ENCODE measurements at regions not wholly inside any gene's neighbourhood (a gene's known extent, or its start where the extent isn't known, plus 50 kb on each side); places are given as distances from the start of the nearest gene placed in this dataset.

DNA sequence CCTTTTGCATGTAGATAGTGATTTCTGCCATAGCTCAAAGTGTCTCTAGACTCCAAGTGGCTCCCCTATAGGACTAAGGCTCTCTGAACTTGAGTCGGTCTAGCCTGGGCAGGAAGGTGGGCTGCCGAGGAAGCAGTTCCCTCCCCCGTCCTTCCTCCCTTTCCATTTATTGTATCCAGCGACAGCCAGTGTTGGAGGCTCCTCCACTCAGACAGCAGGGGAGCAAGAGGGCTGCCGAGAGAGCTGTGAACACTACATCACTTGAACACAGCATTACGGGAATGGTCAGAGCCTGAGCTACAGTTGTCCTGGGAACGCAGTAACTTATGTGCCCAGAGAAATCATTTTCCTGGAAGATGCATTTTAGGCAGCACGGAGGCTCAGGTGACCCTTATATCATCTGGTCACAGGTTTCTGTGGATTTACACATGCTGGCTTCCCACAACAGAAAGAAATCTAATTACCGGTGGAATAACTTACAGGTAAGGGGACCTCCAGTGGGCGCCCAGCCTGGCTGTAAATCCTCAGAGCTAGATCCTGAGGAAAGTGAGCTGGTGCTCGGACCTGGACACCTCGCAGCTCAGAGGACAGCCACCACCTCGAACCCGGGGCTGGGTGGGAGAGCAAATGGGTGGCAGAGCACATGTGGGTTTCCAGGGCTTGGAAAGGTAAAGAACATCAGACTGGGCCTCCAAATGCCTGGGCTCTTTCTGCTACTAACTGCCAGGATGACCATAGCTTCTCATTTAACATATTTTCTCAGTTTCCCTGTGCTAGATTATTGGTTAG lies 197.1 kb downstream of the UACA start:
- Histone ChIP-seq H3K4me3 (replicated peaks; ENCODE audit: insufficient read depth, low read length) (no peak overlapping the region), H3K27me3 (ENCODE audit: insufficient read depth, poor library complexity, severe bottlenecking) (no peaks in the 10 kb centered on the region), H3K27ac (replicated peaks) (no peak overlapping the region)
- TF ChIP-seq, protein P1, sequence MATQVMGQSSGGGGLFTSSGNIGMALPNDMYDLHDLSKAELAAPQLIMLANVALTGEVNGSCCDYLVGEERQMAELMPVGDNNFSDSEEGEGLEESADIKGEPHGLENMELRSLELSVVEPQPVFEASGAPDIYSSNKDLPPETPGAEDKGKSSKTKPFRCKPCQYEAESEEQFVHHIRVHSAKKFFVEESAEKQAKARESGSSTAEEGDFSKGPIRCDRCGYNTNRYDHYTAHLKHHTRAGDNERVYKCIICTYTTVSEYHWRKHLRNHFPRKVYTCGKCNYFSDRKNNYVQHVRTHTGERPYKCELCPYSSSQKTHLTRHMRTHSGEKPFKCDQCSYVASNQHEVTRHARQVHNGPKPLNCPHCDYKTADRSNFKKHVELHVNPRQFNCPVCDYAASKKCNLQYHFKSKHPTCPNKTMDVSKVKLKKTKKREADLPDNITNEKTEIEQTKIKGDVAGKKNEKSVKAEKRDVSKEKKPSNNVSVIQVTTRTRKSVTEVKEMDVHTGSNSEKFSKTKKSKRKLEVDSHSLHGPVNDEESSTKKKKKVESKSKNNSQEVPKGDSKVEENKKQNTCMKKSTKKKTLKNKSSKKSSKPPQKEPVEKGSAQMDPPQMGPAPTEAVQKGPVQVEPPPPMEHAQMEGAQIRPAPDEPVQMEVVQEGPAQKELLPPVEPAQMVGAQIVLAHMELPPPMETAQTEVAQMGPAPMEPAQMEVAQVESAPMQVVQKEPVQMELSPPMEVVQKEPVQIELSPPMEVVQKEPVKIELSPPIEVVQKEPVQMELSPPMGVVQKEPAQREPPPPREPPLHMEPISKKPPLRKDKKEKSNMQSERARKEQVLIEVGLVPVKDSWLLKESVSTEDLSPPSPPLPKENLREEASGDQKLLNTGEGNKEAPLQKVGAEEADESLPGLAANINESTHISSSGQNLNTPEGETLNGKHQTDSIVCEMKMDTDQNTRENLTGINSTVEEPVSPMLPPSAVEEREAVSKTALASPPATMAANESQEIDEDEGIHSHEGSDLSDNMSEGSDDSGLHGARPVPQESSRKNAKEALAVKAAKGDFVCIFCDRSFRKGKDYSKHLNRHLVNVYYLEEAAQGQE (IDR thresholded peaks at IDR 0.05; ENCODE audit: insufficient replicate concordance, low read depth): no peak
- TF ChIP-seq GABPA (IDR thresholded peaks at IDR 0.05; ENCODE audit: low read depth): no peak
- TF ChIP-seq POLR2AphosphoS5 (IDR thresholded peaks at IDR 0.05; ENCODE audit: low read depth): no peak
- TF ChIP-seq, protein P2, sequence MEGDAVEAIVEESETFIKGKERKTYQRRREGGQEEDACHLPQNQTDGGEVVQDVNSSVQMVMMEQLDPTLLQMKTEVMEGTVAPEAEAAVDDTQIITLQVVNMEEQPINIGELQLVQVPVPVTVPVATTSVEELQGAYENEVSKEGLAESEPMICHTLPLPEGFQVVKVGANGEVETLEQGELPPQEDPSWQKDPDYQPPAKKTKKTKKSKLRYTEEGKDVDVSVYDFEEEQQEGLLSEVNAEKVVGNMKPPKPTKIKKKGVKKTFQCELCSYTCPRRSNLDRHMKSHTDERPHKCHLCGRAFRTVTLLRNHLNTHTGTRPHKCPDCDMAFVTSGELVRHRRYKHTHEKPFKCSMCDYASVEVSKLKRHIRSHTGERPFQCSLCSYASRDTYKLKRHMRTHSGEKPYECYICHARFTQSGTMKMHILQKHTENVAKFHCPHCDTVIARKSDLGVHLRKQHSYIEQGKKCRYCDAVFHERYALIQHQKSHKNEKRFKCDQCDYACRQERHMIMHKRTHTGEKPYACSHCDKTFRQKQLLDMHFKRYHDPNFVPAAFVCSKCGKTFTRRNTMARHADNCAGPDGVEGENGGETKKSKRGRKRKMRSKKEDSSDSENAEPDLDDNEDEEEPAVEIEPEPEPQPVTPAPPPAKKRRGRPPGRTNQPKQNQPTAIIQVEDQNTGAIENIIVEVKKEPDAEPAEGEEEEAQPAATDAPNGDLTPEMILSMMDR (IDR thresholded peaks at IDR 0.05; ENCODE audit: insufficient read depth, low read length): no peak
- no peak for TF ChIP-seq SPI1 (IDR thresholded peaks at IDR 0.05; ENCODE audit: borderline replicate concordance, low read depth)
- no peak for DNase-seq (ENCODE audit: low read depth in 1 of 2, low spot score in 1 of 2)

DNA sequence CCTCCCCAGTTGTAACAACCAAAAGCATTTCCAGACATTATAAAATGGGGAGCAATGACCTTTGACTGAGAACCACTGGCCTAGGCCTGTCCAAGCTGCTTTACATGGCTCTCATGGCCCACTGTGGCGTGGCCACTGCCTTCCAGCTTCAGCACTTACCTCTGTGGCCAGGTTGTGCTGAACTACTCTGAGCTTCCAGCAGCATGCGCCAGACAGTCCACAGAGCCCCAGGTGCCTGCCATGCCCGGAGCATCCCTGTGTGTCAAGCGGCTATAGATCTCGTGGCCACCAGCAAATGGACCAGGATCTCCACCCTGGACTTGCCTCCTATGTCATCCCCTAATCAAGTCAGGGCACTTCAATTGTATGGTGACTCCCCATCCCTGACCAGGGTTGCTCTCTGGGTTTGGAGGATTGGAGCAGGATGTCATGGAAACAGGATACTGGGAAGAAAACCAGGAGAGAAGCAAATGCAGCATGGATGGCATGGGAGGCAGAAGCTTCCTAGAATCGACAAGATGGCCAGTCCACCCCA lies 199.7 kb downstream of the UACA start:
- DNase-seq (ENCODE audit: low read depth in 1 of 2, low spot score in 1 of 2): no peak
- H3K27me3 ChIP-seq (ENCODE audit: insufficient read depth, poor library complexity, severe bottlenecking): no peaks in the 10 kb centered on the region
- no peak overlapping the region for H3K27ac ChIP-seq (replicated peaks)
- no peak overlapping the region for H3K4me3 ChIP-seq (replicated peaks; ENCODE audit: insufficient read depth, low read length)
- TF ChIP-seq POLR2AphosphoS5 (IDR thresholded peaks at IDR 0.05; ENCODE audit: low read depth): no peak
- TF ChIP-seq, protein P1 (IDR thresholded peaks at IDR 0.05; ENCODE audit: insufficient replicate concordance, low read depth): no peak
- no peak for TF ChIP-seq SPI1 (IDR thresholded peaks at IDR 0.05; ENCODE audit: borderline replicate concordance, low read depth)
- no peak for TF ChIP-seq GABPA (IDR thresholded peaks at IDR 0.05; ENCODE audit: low read depth)
- TF ChIP-seq, protein P2 (IDR thresholded peaks at IDR 0.05; ENCODE audit: insufficient read depth, low read length): no peak

DNA sequence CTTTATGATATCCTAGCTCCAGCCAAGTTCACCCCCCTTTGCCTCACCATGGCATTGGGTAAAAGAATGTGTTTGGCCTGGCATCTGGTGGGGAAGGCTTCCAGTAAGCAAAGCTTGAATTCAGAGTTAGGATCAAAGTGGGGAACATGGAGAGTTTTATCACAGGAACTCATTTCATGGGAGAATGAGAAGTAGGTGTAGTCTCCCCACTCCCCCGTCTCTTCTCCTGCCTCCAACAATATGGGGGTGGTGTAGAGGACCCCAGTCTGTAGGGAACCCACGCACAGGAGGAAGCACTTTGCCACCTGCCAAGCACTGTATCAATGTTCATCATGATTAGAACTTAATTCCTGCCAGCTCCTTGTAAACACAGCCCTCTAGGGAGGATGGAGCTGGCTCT lies 200.5 kb downstream of the UACA start:
- TF ChIP-seq, protein P2 (IDR thresholded peaks at IDR 0.05; ENCODE audit: insufficient read depth, low read length): no peak
- no peak for DNase-seq (ENCODE audit: low read depth in 1 of 2, low spot score in 1 of 2)
- no peak overlapping the region for H3K27ac ChIP-seq (replicated peaks)
- no peak overlapping the region for H3K4me3 ChIP-seq (replicated peaks; ENCODE audit: insufficient read depth, low read length)
- H3K27me3 ChIP-seq (ENCODE audit: insufficient read depth, poor library complexity, severe bottlenecking): no peaks in the 10 kb centered on the region
